Stimulated activated memory B cell treated with anti-CD40 and anti-IgM and Interleukin-4, amounts not matched to agents 10 μg/mL and 1 μg/mL and 100 μg/mL, for 72 hours (primary cell): ENCODE measurements at regions not wholly inside any gene's neighbourhood (a gene's known extent, or its start where the extent isn't known, plus 50 kb on each side); places are given as distances from the start of the nearest gene placed in this dataset.

Source experiments
- ATAC-seq: fragments of 150-1000 bp; cut with Tn5 transposase; 2 replicates; pipeline ENCODE4 v1.10.0; 2021
- H3K27ac Mint-ChIP-seq: one replicate; pipeline ENCODE4 v1.8.0; 2022; ENCODE audit warnings: mild to moderate bottlenecking, mixed read lengths
- H3K27me3 Mint-ChIP-seq: one replicate; pipeline ENCODE4 v1.8.0; 2022; ENCODE audit warnings: mixed read lengths
- H3K36me3 Mint-ChIP-seq: one replicate; pipeline ENCODE4 v1.8.0; 2022; ENCODE audit warnings: mixed read lengths
- H3K4me1 Mint-ChIP-seq: one replicate; pipeline ENCODE4 v1.8.0; 2022; ENCODE audit warnings: mixed read lengths
- H3K4me3 Mint-ChIP-seq: one replicate; pipeline ENCODE4 v1.8.0; 2022; ENCODE audit warnings: mild to moderate bottlenecking, moderate library complexity, mixed read lengths
- H3K9me3 Mint-ChIP-seq: one replicate; pipeline ENCODE4 v1.8.0; 2022; ENCODE audit warnings: mixed read lengths

DNA sequence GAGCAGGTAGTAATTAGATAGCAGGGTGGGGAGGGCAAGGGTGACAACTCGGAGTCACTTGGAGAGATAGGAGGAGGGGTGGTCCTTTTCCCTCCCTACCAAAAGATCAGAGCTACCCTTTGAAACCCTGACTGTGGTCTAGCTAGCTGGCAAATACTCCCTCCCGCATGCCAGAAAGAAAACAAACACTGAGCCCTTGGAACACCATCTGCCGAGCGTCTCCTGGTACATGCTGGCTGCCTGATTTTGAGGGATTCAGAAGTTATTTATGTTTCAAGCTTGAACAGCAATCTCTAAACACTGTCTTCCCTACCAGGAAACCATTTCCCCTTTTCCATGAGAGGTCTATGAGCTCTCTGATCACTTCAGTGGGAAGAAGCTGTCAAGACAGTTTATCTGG lies 291.6 kb upstream of the CFAP20DC start:
- Mint-ChIP-seq H3K4me3 (no peak overlapping the region), H3K36me3 (no peaks in the 10 kb centered on the region), H3K27ac (no peak overlapping the region), H3K27me3 (no peaks in the 10 kb centered on the region), H3K9me3 (no peaks in the 10 kb centered on the region), H3K4me1 (peaks cover 17% of the 10 kb centered on the region)
- no peak for ATAC-seq

DNA sequence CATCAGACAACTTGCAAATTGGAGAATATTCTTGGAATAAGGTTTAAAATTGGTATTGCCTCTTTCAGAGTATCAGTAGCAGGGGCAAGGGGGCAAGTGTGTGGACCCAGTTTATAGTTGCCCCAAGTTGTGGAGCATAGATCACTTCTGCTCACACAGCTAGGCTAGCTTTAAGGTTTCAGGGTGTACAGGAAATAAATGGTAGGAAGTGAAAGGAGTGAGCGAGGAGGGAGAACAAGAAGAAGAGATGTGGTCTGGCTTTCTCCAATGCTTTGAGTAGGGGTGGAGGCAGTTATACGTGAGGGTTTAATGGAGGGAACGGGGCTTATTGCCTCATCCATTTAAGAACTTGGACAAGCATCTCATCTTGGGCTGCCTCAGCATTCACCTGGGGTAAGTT lies 290.0 kb upstream of the CFAP20DC start:
- H3K9me3 Mint-ChIP-seq = no peaks in the 10 kb centered on the region
- H3K4me1 Mint-ChIP-seq = peaks cover 17% of the 10 kb centered on the region
- no peaks in the 10 kb centered on the region for H3K36me3 Mint-ChIP-seq
- H3K27me3 Mint-ChIP-seq = no peaks in the 10 kb centered on the region
- H3K4me3 Mint-ChIP-seq = no peak overlapping the region
- peak overlapping the region; percentile 3 for H3K27ac Mint-ChIP-seq
- no peak for ATAC-seq

DNA sequence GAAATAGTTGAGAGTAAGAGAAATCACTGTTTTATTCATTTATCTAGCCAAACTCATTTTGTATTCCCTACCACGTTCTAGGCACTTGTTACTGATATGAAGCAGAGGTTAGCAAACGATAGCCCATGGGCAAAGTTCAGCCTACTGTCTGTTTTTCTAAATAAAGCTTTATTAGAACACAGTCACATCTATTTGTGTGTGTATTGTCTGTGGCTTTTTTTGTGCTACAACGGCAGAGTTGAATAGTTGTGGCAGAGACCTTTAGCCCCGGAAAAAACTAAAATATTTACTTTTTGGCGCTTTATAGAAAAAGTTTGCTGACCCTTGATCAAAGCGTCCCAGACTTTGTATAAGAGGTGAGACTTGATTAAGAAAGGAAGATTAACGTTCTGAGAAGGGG lies 289.1 kb upstream of the CFAP20DC start:
- H3K36me3 Mint-ChIP-seq = no peaks in the 10 kb centered on the region
- no peak for ATAC-seq

DNA sequence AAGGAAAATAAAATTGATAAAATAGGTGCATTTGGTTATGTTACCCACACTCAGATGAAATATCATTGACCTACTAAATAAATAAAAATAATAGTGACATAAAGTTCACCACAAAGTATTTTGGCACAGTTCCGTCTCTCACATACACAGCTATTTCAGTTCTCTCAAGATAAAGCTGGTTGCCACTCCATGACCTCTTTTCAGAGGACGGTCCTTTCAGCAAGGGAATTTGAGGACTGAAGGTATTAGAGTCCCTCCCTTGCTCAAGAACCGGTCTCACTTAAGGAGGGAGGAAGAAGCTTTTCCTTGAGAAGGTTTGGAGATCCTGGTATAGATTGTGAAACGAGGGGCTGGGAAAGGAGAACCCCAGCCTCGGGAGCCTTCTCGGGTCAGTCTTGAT lies 285.5 kb upstream of the CFAP20DC start:
- Mint-ChIP-seq H3K4me3 (no peak overlapping the region), H3K36me3 (no peaks in the 10 kb centered on the region), H3K27me3 (no peaks in the 10 kb centered on the region), H3K9me3 (peaks cover 7% of the 10 kb centered on the region), H3K27ac (no peak overlapping the region), H3K4me1 (peaks cover 9% of the 10 kb centered on the region)
- ATAC-seq = no peak

More for the DNA sequence above, 289.1 kb upstream of the CFAP20DC start:
- peaks cover 17% of the 10 kb centered on the region for H3K4me1 Mint-ChIP-seq
- no peak overlapping the region for H3K4me3 Mint-ChIP-seq
- H3K27me3 Mint-ChIP-seq = no peaks in the 10 kb centered on the region
- H3K27ac Mint-ChIP-seq = no peak overlapping the region
- H3K9me3 Mint-ChIP-seq = peaks cover 1% of the 10 kb centered on the region

DNA sequence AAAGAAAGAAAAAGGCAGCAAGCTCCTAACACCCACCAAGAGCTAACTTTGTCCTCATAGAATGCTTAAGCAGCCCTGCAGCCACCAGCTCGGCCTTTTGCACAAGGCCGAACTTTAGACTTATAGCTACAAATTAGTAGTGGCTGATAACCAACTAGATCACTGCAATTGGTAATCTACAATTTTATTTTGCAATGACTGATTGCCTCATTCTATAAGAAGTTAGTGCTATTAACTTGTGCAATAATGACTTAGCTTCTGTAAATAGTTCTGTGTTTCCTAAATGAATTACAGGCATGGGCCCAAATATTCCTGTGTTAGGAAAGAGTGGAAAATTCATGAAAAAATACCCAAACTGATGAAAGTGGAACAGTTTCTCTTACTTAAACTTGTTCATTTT lies 284.8 kb upstream of the CFAP20DC start:
- Mint-ChIP-seq H3K4me3 (no peak overlapping the region), H3K36me3 (no peaks in the 10 kb centered on the region), H3K27me3 (no peaks in the 10 kb centered on the region), H3K9me3 (peaks cover 7% of the 10 kb centered on the region), H3K4me1 (peaks cover 2% of the 10 kb centered on the region), H3K27ac (no peak overlapping the region)
- no peak for ATAC-seq

DNA sequence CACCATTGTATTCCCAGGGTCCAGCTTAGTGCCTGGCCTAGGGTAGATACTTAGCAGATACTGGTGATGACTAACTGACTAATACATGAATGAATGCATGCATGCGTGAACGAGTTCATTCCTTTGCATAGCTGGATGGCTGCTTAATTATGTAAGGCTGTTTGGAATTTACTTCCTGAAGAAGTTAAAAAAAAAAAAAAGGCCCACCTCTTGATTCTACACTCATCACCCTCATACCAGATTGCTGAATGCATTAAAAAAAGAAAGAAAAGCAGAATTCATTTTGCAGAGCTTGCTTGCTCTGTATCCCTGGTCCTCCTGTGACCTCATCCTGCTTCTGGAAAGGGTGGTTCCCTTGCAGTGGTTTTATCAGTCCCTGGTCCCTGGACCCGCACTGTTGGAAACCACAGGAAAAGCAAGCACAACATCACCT lies 277.6 kb upstream of the CFAP20DC start:
- H3K4me1 Mint-ChIP-seq = no peaks in the 10 kb centered on the region
- peaks cover 3% of the 10 kb centered on the region for H3K9me3 Mint-ChIP-seq
- H3K4me3 Mint-ChIP-seq = no peak overlapping the region
- H3K27ac Mint-ChIP-seq = no peak overlapping the region
- no peaks in the 10 kb centered on the region for H3K27me3 Mint-ChIP-seq
- no peak for ATAC-seq
- no peaks in the 10 kb centered on the region for H3K36me3 Mint-ChIP-seq

DNA sequence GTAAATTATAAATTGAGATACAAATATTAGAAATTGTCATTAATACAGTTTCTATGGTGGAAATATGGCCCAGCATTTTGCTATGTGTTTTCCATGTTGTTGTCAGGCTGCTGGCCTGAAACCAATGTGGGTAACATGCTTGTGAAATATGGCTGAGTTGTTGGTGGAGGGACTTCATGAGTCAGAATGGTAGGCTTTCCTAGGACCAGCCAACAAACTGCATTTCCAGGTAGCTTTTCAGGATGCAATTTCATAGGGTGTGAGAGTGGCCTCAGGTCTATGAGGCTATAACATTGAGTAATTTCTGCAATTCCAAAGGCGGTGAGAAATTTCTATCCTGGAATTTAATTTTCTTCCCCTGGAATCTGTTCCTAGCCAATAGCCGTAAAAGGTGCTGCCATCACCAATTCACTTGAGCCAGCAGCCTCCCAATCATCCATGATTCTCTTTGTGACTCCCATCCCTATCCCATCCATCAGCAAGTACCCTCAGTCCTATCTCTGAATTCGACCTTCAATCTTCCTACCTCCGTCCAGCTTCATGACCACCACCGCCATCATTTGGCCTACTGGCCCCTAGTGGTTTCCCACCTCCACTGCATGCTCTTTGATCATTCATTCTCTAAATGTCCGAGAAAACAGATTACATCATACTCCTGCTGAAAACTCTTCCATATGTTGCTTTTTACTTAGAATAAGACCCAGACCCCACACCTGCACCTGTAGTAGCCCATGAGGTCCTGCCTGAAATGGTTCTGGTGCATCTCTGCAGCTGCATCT lies 276.6 kb upstream of the CFAP20DC start:
- H3K4me3 Mint-ChIP-seq = no peak overlapping the region
- no peak for ATAC-seq
- H3K4me1 Mint-ChIP-seq = no peaks in the 10 kb centered on the region
- no peaks in the 10 kb centered on the region for H3K27me3 Mint-ChIP-seq
- no peak overlapping the region for H3K27ac Mint-ChIP-seq
- H3K9me3 Mint-ChIP-seq = peaks cover 3% of the 10 kb centered on the region
- H3K36me3 Mint-ChIP-seq = no peaks in the 10 kb centered on the region

DNA sequence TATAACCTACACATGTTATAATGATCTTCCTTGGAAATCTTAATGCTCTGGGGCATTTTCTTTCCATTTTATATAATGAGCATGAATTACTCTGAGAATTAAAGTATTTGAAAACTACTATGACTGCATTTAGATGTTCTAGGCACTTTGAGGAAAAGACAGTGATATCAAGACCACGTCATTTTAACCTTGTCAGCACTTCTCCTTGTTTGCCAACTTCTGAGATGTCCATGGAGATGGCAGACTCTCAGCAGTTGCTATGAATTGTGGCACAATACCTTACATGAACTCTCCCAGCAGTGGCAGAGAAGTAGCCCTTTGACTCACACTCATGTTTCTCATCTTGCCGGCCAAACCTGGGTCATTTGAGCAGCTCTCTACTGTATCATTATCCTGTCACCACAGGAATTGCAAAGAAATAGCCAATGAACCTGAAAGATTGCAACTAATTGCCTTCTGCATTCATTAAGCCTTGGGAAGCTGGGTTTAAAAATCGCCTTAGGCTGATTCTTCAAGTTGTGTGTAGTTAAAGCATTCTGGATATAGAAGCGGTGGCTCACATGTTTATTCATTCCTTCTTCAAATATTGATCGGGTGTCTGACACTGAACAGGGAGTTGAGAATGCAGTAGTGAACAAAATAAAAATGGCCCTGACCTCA lies 272.2 kb upstream of the CFAP20DC start:
- peaks cover 3% of the 10 kb centered on the region for H3K9me3 Mint-ChIP-seq
- no peak for ATAC-seq

DNA sequence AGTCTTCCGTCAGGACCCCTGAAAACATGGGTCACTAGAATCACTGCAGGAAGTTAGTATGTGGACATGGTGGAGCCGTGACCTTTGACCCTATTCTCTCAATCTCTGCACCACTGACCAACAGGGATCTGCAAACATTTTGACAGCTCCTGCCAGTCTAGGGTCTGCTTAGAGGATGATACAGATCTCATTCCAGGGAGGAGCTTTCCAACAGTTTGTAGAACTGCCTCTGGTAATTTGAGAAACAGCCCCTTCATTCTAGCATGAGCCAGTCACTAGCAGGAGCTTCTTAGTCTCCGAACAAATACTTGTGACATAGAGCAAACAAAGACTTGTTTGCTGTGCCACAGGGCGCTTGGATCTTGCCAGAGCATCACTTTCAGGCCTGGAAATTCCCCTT lies 270.3 kb upstream of the CFAP20DC start:
- H3K27me3 Mint-ChIP-seq = no peaks in the 10 kb centered on the region
- H3K9me3 Mint-ChIP-seq = no peaks in the 10 kb centered on the region
- no peaks in the 10 kb centered on the region for H3K36me3 Mint-ChIP-seq
- no peak for ATAC-seq
- no peak overlapping the region for H3K27ac Mint-ChIP-seq
- no peak overlapping the region for H3K4me3 Mint-ChIP-seq
- no peaks in the 10 kb centered on the region for H3K4me1 Mint-ChIP-seq

More for the DNA sequence above, 272.2 kb upstream of the CFAP20DC start:
- Mint-ChIP-seq H3K27me3 (no peaks in the 10 kb centered on the region), H3K4me1 (no peaks in the 10 kb centered on the region), H3K4me3 (no peak overlapping the region), H3K27ac (no peak overlapping the region), H3K36me3 (no peaks in the 10 kb centered on the region)

DNA sequence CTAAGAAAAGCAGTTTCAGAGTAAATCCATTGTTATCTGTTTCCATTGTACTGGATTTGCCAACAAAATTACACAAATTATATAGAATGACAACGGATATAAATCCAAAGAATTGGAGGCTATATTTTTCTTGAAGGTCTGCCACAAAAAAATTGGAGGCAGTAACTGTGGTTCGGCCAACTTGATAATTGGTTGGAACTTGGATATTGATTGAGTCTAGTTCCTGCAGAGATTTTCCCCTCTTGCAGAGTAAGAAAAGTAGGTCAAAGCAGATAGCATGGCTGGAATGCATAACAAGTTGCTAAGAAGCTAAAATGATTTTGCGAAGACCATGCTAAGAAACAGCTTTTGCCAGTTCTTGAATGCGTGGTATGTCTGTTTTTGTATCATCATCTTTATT lies 269.6 kb upstream of the CFAP20DC start:
- Mint-ChIP-seq H3K4me1 (no peaks in the 10 kb centered on the region), H3K9me3 (no peaks in the 10 kb centered on the region), H3K4me3 (no peak overlapping the region), H3K27me3 (no peaks in the 10 kb centered on the region), H3K27ac (no peak overlapping the region), H3K36me3 (no peaks in the 10 kb centered on the region)
- ATAC-seq = no peak

DNA sequence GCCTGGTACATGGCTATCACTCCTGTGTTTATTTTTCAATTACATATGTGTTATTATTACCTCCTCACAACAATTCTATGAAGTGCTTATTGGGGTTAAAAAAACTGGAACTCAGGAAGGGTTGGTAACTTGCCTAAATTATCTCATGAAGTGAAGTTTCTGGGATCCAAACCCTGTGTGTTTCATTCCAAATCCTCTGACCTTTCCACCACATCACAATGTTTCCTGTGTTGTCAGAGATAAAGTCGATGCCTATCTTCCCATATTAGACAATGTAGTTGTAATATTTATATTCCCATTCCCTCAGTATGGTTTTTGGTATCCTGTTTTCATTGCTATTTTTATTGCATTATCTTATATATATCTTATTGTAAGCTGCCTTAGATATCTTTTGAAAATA lies 269.1 kb upstream of the CFAP20DC start:
- Mint-ChIP-seq H3K36me3 (no peaks in the 10 kb centered on the region), H3K4me1 (no peaks in the 10 kb centered on the region), H3K27ac (no peak overlapping the region), H3K9me3 (no peaks in the 10 kb centered on the region), H3K27me3 (no peaks in the 10 kb centered on the region), H3K4me3 (no peak overlapping the region)
- ATAC-seq = no peak

DNA sequence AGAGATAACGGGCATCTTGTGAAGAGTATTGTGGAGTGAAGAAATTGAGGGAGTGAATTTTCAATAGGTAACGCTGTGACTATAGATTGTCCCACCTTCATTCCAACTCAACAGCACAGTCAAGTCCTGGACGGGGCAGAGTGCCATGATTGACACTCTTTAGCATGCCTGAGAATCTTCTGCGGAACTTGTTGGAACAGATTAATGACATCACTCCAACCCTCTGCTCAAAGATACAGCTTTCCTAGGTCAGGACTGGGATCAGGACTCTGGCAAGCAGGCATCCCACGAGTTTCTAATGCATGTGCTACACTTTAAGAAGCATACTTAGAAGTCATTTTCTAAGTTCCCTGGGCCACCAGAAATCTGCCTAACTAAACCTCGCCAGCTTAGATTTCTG lies 267.6 kb upstream of the CFAP20DC start:
- Mint-ChIP-seq H3K27ac (peak overlapping the region; percentile 23), H3K36me3 (no peaks in the 10 kb centered on the region), H3K4me3 (no peak overlapping the region), H3K9me3 (no peaks in the 10 kb centered on the region), H3K4me1 (peaks cover 6% of the 10 kb centered on the region), H3K27me3 (no peaks in the 10 kb centered on the region)
- ATAC-seq = no peak

DNA sequence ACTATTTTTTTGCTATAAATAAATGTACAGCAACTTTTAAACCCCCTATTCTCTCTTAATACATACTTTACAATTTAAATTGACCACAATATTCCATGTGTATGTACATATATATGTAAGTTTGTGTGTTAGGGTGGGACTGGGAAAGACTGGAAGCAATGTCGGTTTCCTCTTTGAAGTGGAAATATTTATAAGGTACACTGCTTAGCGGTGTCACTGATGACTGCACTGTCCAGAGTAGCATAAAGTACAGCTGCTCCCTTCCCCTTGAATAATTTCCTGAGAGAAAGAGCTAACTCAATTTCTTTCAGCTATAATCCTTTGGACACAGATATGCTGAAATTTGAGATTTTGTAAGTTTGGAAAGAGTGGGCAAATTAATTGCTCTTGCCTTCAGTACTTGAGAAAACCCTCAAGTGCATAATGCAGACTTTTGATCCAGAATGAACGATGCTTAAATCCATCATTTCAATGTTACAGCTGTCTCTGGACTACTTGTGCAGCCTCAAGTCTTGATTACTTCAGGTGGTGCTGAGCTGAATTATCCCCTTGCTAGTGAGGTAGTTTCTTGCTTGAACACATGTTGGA lies 267.0 kb upstream of the CFAP20DC start:
- no peak overlapping the region for H3K4me3 Mint-ChIP-seq
- no peak for ATAC-seq
- peaks cover 6% of the 10 kb centered on the region for H3K4me1 Mint-ChIP-seq
- no peaks in the 10 kb centered on the region for H3K27me3 Mint-ChIP-seq
- H3K9me3 Mint-ChIP-seq = no peaks in the 10 kb centered on the region
- peak overlapping the region; percentile 23 for H3K27ac Mint-ChIP-seq
- no peaks in the 10 kb centered on the region for H3K36me3 Mint-ChIP-seq

DNA sequence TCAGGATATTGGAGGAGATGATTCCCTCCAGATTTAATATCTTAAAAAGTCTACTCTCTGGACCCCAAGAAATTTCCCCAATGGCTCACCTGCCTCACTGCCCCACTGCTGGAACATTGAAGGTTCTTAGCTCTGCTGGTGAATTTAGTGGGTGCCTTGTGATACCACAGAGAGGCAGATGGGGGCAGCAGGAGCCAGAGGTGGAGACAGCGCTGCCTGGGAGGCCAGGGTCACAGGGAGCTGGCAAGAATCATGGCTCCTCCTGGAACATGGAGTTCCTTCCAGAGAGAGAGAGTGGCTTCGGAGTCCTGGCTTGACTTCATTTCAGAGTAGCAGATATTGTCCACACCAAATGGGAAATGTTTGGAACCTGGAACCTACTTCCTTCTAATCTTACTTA lies 263.5 kb upstream of the CFAP20DC start:
- Mint-ChIP-seq H3K4me1 (peaks cover 6% of the 10 kb centered on the region), H3K36me3 (no peaks in the 10 kb centered on the region), H3K4me3 (no peak overlapping the region), H3K27me3 (no peaks in the 10 kb centered on the region), H3K27ac (no peak overlapping the region), H3K9me3 (no peaks in the 10 kb centered on the region)
- peak; percentile 55 for ATAC-seq

DNA sequence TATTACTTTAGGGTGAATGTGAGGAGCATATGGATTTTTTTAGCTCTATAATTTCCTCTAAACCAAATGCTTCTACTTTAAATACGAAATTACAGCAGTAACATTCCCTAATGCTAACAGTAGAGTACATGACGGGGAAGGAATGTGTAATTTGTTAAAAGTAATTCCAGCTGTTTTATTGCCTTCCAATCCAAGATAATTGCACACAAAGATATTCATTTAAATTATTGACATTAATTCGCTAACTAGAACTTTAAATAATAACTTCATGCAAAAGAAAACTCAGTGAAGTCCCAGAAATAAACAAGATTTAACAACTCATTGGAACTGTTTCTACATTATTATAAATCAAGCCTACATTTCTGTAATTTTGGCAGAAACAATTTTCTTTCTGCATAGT lies 261.4 kb upstream of the CFAP20DC start:
- ATAC-seq = no peak
- Mint-ChIP-seq H3K27ac (no peak overlapping the region), H3K36me3 (no peaks in the 10 kb centered on the region), H3K27me3 (no peaks in the 10 kb centered on the region), H3K4me3 (no peak overlapping the region), H3K9me3 (no peaks in the 10 kb centered on the region), H3K4me1 (peaks cover 6% of the 10 kb centered on the region)

DNA sequence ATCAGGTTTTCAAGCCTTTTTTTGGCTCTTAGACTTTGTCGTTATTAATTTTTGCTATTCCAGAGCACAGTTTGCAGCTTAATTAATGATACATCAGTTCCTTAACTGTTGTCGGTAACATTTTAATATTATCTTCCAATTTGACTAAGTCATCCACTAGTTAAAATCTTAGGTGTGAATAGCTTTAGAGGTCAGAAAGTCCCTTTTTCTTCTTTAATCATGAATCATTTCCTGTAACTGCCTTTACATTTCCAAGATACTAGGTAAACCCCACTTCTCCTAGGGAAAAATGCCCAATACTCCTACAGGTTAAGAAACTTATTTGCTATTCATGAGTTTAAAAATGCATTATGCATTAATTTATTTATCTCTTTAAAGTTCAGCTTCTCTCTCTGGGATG lies 260.9 kb upstream of the CFAP20DC start:
- no peaks in the 10 kb centered on the region for H3K9me3 Mint-ChIP-seq
- H3K4me1 Mint-ChIP-seq = peaks cover 6% of the 10 kb centered on the region
- no peak for ATAC-seq
- H3K27ac Mint-ChIP-seq = no peak overlapping the region
- no peak overlapping the region for H3K4me3 Mint-ChIP-seq
- no peaks in the 10 kb centered on the region for H3K27me3 Mint-ChIP-seq
- no peaks in the 10 kb centered on the region for H3K36me3 Mint-ChIP-seq
